KMS-11 (cell line): ENCODE measurements at regions not wholly inside any gene's neighbourhood (a gene's known extent, or its start where the extent isn't known, plus 50 kb on each side); places are given as distances from the start of the nearest gene placed in this dataset.

Source experiments
- H2AFZ ChIP-seq: fragments of 200-600 bp; sonication (generic); 2 replicates; pipeline ENCODE4 v1.6.1; 2016; ENCODE audit warnings: antibody characterized with exemption, mixed run types, low read depth
- H3K27ac ChIP-seq: fragments of 200-600 bp; sonication (generic); 2 replicates; pipeline ENCODE4 v1.6.1; 2016; ENCODE audit warnings: mild to moderate bottlenecking, mixed run types
- H3K27me3 ChIP-seq: fragments of 200-600 bp; sonication (generic); 2 replicates; pipeline ENCODE4 v1.6.1; 2017; ENCODE audit warnings: mild to moderate bottlenecking, low read depth, mixed run types, moderate library complexity; ENCODE audit not compliant: insufficient read depth
- H3K36me3 ChIP-seq: fragments of 200-600 bp; sonication (generic); 2 replicates; pipeline ENCODE4 v1.6.1; 2017; ENCODE audit warnings: mild to moderate bottlenecking, mixed run types; ENCODE audit not compliant: insufficient read depth
- H3K4me1 ChIP-seq: fragments of 200-600 bp; sonication (generic); 2 replicates; pipeline ENCODE4 v1.6.1; 2016; ENCODE audit warnings: mild to moderate bottlenecking, low read depth, mixed run types; ENCODE audit not compliant: poor library complexity, severe bottlenecking
- H3K4me2 ChIP-seq: fragments of 200-600 bp; sonication (generic); 2 replicates; pipeline ENCODE4 v1.7.0; 2016; ENCODE audit warnings: mild to moderate bottlenecking, mixed run types
- H3K4me3 ChIP-seq: fragments of 200-600 bp; sonication (generic); IDR thresholded peaks from 2 replicates; pipeline ENCODE4 v1.6.1; 2017; ENCODE audit warnings: low read depth, low read length, mixed read lengths; ENCODE audit not compliant: insufficient read depth
- H3K79me2 ChIP-seq: fragments of 200-600 bp; sonication (generic); 2 replicates; pipeline ENCODE4 v1.6.1; 2016; ENCODE audit warnings: low read depth, mixed run types; ENCODE audit not compliant: insufficient read depth
- H3K9ac ChIP-seq: fragments of 200-600 bp; sonication (generic); 2 replicates; pipeline ENCODE4 v1.6.1; 2016; ENCODE audit warnings: mild to moderate bottlenecking, mixed run types
- H4K20me1 ChIP-seq: fragments of 200-600 bp; sonication (generic); 2 replicates; pipeline ENCODE4 v1.6.1; 2016; ENCODE audit warnings: mild to moderate bottlenecking, mixed run types; ENCODE audit not compliant: insufficient read depth
- CTCF ChIP-seq: fragments of 200-600 bp; sonication (generic); conservative IDR thresholded peaks from 2 replicates; pipeline ENCODE4 v1.6.1; 2017; ENCODE audit warnings: low read depth, mild to moderate bottlenecking, antibody characterized with exemption, low read length, moderate library complexity, mixed read lengths

GRCh38 chr2:238703436-238703835 is 144.4 kb upstream of the TWIST2 start:
- Histone ChIP-seq H3K79me2 (no peaks in the 10 kb centered on the region), H3K36me3 (no peaks in the 10 kb centered on the region), H3K27ac (no peak overlapping the region), H3K27me3 (no peaks in the 10 kb centered on the region), H3K4me3 (no peak overlapping the region), H3K4me1 (no peaks in the 10 kb centered on the region), H2AFZ (no peak overlapping the region), H3K4me2 (no peak overlapping the region), H4K20me1 (no peaks in the 10 kb centered on the region), H3K9ac (no peak overlapping the region)
- no peak for TF ChIP-seq CTCF

GRCh38 chr2:238704471-238705225 is 143.2 kb upstream of the TWIST2 start:
- Histone ChIP-seq H3K4me2 (no peak overlapping the region), H3K4me3 (no peak overlapping the region), H2AFZ (no peak overlapping the region), H4K20me1 (no peaks in the 10 kb centered on the region), H3K4me1 (no peaks in the 10 kb centered on the region), H3K9ac (no peak overlapping the region), H3K79me2 (no peaks in the 10 kb centered on the region), H3K27ac (no peak overlapping the region), H3K27me3 (no peaks in the 10 kb centered on the region), H3K36me3 (no peaks in the 10 kb centered on the region)
- no peak for TF ChIP-seq CTCF

GRCh38 chr2:238706163-238706562 is 141.7 kb upstream of the TWIST2 start:
- Histone ChIP-seq H3K9ac (no peak overlapping the region), H3K79me2 (no peaks in the 10 kb centered on the region), H3K4me3 (no peak overlapping the region), H3K27ac (no peak overlapping the region), H4K20me1 (no peaks in the 10 kb centered on the region), H2AFZ (no peak overlapping the region), H3K36me3 (no peaks in the 10 kb centered on the region), H3K4me2 (no peak overlapping the region), H3K4me1 (no peaks in the 10 kb centered on the region), H3K27me3 (no peaks in the 10 kb centered on the region)
- no peak for TF ChIP-seq CTCF

GRCh38 chr2:238706673-238707072 is 141.2 kb upstream of the TWIST2 start:
- Histone ChIP-seq H3K79me2 (no peaks in the 10 kb centered on the region), H3K4me1 (no peaks in the 10 kb centered on the region), H3K27ac (no peak overlapping the region), H4K20me1 (no peaks in the 10 kb centered on the region), H3K27me3 (no peaks in the 10 kb centered on the region), H3K36me3 (no peaks in the 10 kb centered on the region), H3K4me2 (no peak overlapping the region), H3K4me3 (no peak overlapping the region), H2AFZ (no peak overlapping the region), H3K9ac (no peak overlapping the region)
- TF ChIP-seq CTCF, result no peak; the same call in 1 of the 2 replicates
